ENCODE measurements at regions not wholly inside any gene's neighbourhood (a gene's known extent, or its start where the extent isn't known, plus 50 kb on each side); places are given as distances from the start of the nearest gene placed in this dataset.

DNA sequence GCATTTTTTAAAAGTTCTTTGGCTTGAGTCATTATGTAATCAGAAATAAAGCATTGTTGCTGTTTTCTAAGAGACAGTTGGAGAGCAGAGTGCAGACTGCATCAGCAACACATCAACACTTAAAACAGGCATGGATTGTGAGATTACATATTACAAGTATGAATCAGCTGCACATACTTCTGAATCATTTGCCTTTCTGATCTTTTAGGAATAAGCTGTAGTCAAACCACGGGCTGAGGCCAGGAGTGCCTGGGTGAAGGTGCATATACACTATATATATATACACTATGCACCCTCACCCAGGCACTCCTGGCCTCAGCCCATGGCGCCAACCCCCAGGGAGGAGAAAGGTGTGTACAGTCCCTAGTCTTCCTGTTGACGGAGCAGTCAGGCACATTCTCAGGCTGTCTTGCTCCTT lies 52.4 kb upstream of the DLX6 start:
- H3K4me1 ChIP-seq (ENCODE audit: insufficient read depth, low read length), result no peaks in the 10 kb centered on the region
- Mint-ChIP-seq H3K4me1 (no peaks in the 10 kb centered on the region), H3K27me3 (peaks cover 5 to 15% of the 10 kb centered on the region in 2 donors), H3K36me3 (no peaks in the 10 kb centered on the region), H3K27ac (no peak overlapping the region), H3K9me3 (peaks cover 0 to 4% (median 0%) of the 10 kb centered on the region in 8 donors), H3K4me3 (no peak overlapping the region)
- H3K27ac ChIP-seq (ENCODE audit: low read depth, low read length), result no peak overlapping the region
- intact Hi-C loops (cut with micrococcal nuclease), result no loop called here
- no peaks in the 10 kb centered on the region for H3K9me3 ChIP-seq (ENCODE audit: control insufficient read depth in 1 of 2, low read length in 2 of 2)
- ChIA-PET POLR2A (ENCODE audit: partially characterized antibody) (no interaction called here), CTCF (ENCODE audit: partially characterized antibody) (no interaction called here)
- no peak for DNase-seq
- H3K36me3 ChIP-seq (ENCODE audit: insufficient read depth, low read length), result no peaks in the 10 kb centered on the region
- H3K27me3 ChIP-seq (ENCODE audit: insufficient read depth, low read length), result no peaks in the 10 kb centered on the region
- H3K4me3 ChIP-seq (ENCODE audit: low read length in 2 of 2), result no peak overlapping the region

DNA sequence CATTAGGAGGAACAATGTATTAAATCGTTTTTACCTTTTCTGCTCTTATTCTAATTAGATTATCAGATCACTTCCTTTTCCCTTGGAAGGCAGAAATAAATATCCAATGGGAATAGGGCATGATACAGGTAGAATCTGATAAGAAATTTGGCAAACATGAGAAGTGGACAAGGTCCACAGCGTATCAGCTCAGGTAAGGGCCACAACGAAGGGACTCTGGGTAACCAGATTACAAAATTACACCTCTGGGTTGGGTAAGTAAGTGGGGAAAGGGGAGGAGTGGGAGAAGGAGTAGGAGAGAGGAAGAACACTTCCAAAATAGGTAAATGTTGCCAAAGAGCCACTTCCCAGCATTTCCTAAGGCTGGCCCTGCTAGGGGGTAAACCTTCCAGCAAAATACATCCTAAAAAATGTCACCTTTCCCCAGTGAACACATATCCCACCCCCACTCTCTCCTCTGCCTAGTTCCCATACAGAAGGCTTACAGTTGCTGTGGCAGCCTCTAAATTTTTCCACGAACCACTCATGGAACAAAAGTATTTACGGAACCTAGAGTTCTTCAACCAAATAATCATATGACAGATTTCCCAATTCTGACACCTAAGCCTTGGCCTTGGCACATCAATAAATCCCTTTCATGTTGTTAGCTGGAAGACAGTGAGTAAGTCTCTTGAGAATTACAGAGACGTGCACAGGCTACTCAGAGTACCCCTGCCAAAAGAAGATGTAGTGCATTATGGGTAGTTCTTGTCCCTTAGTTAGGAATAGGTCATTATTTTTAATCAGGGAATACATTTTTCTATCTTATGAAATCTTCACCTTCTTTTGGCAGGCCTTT lies 51.5 kb upstream of the DLX6 start:
- Histone ChIP-seq H3K4me1 (ENCODE audit: insufficient read depth, low read length) (no peaks in the 10 kb centered on the region), H3K36me3 (ENCODE audit: insufficient read depth, low read length) (no peaks in the 10 kb centered on the region), H3K27me3 (ENCODE audit: insufficient read depth, low read length) (no peaks in the 10 kb centered on the region), H3K27ac (ENCODE audit: low read depth, low read length) (no peak overlapping the region), H3K9me3 (ENCODE audit: control insufficient read depth in 1 of 2, low read length in 2 of 2) (no peaks in the 10 kb centered on the region), H3K4me3 (ENCODE audit: low read length in 2 of 2) (no peak overlapping the region)
- no peak for DNase-seq
- Mint-ChIP-seq H3K4me1 (no peaks in the 10 kb centered on the region), H3K27ac (no peak overlapping the region), H3K4me3 (no peak overlapping the region), H3K9me3 (peaks cover 0 to 4% (median 0%) of the 10 kb centered on the region in 8 donors), H3K27me3 (peaks cover 5 to 15% of the 10 kb centered on the region in 2 donors), H3K36me3 (no peaks in the 10 kb centered on the region)
- intact Hi-C loops (cut with micrococcal nuclease), result no loop called here
- POLR2A ChIA-PET (ENCODE audit: partially characterized antibody), result no interaction called here
- CTCF ChIA-PET (ENCODE audit: partially characterized antibody), result no interaction called here

All from CD4-positive, alpha-beta memory T cell (primary cell).